ENCODE measurements at regions not wholly inside any gene's neighbourhood (a gene's known extent, or its start where the extent isn't known, plus 50 kb on each side); places are given as distances from the start of the nearest gene placed in this dataset.

DNA sequence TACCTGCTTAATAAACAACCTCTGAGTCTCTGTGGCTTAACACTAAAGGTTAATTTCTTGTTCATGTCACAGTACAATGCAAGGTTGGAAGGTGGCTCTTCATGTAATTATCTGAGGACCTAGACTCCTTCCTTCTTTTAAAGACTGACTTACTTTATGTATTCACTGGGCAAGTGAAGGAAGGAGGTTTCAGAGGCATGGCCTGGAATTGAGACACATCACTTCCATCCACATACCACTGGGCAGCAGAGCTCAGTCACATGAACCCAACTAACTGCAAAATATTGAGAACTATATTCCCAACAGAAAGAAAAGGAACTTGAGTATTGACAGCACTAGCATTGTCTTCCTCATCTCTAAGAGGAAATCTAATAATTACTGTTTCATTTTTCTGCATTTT, 57.5 kb upstream of the FN1 start:
- H3K27me3 ChIP-seq (ENCODE audit: control insufficient read depth, insufficient read depth, low read length), result no peaks in the 10 kb centered on the region
- H3K27ac ChIP-seq (ENCODE audit: low read length), result no peak overlapping the region
- TF ChIP-seq, protein P1, sequence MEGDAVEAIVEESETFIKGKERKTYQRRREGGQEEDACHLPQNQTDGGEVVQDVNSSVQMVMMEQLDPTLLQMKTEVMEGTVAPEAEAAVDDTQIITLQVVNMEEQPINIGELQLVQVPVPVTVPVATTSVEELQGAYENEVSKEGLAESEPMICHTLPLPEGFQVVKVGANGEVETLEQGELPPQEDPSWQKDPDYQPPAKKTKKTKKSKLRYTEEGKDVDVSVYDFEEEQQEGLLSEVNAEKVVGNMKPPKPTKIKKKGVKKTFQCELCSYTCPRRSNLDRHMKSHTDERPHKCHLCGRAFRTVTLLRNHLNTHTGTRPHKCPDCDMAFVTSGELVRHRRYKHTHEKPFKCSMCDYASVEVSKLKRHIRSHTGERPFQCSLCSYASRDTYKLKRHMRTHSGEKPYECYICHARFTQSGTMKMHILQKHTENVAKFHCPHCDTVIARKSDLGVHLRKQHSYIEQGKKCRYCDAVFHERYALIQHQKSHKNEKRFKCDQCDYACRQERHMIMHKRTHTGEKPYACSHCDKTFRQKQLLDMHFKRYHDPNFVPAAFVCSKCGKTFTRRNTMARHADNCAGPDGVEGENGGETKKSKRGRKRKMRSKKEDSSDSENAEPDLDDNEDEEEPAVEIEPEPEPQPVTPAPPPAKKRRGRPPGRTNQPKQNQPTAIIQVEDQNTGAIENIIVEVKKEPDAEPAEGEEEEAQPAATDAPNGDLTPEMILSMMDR (IDR thresholded peaks at IDR 0.05), result no peak
- TF ChIP-seq SIN3A (IDR thresholded peaks at IDR 0.05; ENCODE audit: borderline replicate concordance, insufficient read depth, low read depth, low read length) (no peak), POLR2AphosphoS5 (IDR thresholded peaks at IDR 0.05; ENCODE audit: low read depth, low read length) (no peak), TCF7L2 (IDR thresholded peaks at IDR 0.05; ENCODE audit: low read depth, low read length) (no peak)
- TF ChIP-seq, protein P2, sequence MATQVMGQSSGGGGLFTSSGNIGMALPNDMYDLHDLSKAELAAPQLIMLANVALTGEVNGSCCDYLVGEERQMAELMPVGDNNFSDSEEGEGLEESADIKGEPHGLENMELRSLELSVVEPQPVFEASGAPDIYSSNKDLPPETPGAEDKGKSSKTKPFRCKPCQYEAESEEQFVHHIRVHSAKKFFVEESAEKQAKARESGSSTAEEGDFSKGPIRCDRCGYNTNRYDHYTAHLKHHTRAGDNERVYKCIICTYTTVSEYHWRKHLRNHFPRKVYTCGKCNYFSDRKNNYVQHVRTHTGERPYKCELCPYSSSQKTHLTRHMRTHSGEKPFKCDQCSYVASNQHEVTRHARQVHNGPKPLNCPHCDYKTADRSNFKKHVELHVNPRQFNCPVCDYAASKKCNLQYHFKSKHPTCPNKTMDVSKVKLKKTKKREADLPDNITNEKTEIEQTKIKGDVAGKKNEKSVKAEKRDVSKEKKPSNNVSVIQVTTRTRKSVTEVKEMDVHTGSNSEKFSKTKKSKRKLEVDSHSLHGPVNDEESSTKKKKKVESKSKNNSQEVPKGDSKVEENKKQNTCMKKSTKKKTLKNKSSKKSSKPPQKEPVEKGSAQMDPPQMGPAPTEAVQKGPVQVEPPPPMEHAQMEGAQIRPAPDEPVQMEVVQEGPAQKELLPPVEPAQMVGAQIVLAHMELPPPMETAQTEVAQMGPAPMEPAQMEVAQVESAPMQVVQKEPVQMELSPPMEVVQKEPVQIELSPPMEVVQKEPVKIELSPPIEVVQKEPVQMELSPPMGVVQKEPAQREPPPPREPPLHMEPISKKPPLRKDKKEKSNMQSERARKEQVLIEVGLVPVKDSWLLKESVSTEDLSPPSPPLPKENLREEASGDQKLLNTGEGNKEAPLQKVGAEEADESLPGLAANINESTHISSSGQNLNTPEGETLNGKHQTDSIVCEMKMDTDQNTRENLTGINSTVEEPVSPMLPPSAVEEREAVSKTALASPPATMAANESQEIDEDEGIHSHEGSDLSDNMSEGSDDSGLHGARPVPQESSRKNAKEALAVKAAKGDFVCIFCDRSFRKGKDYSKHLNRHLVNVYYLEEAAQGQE (IDR thresholded peaks at IDR 0.05; ENCODE audit: insufficient read depth in 1 of 2, low read depth in 2 of 2, low read length in 1 of 2), result no peak
- ChIA-PET CTCF (no interaction called here), POLR2A (no interaction called here)
- H3K4me1 ChIP-seq (ENCODE audit: control insufficient read depth, insufficient read depth, low read length), result no peaks in the 10 kb centered on the region
- intact Hi-C loops (cut with micrococcal nuclease; ENCODE audit: unreplicated experiment), result no loop called here
- in situ Hi-C loops (cut with HindIII; ENCODE audit: low pct_unique_long_range_greater_than_20kb, low sequenced_read_pairs), result no loop called here
- no peaks in the 10 kb centered on the region for H3K9me3 ChIP-seq (ENCODE audit: control insufficient read depth, insufficient read depth, low read depth, low read length)
- BruUV-seq (replicated peaks), result no TSS peak
- ATAC-seq (no peak), DNase-seq (ENCODE audit: low read depth, low spot score) (no peak)
- no peak overlapping the region for H3K4me3 ChIP-seq (ENCODE audit: low read depth in 2 of 2, low read length in 2 of 2)
- H3K36me3 ChIP-seq (ENCODE audit: control insufficient read depth, insufficient read depth, low read length), result no peaks in the 10 kb centered on the region

DNA sequence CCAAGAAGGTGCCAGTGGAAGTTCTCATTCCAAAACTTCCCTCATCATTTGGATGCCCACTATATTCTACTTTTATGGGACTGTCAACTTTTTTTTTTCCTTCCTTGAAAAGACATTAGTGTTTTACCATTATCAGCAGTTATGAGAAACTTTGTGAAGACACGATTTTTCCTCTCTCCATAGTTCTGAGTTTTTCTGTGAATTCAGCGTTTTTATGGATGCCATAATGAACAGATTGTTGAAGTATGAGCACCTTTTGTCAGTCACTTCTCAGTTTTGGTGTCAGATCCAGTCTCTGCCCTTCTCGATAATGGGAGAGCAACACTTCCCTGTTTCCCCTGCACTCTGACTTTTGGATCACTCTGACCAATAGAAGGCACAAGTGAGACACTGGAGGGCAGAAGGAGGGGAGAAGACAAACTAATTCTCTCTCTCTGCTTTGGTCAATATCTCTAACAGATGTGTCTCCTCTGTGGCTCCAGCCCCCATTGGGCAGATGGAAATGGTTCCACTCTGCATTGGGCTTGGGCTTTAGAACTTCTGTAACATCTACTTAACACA, 53.5 kb upstream of the FN1 start:
- BruUV-seq (replicated peaks), result no TSS peak
- in situ Hi-C loops (cut with HindIII; ENCODE audit: low pct_unique_long_range_greater_than_20kb, low sequenced_read_pairs) (no loop called here), intact Hi-C loops (cut with micrococcal nuclease; ENCODE audit: unreplicated experiment) (no loop called here)
- Histone ChIP-seq H3K4me1 (ENCODE audit: control insufficient read depth, insufficient read depth, low read length) (no peaks in the 10 kb centered on the region), H3K4me3 (ENCODE audit: low read depth in 2 of 2, low read length in 2 of 2) (no peak overlapping the region), H3K27ac (ENCODE audit: low read length) (no peak overlapping the region), H3K9me3 (ENCODE audit: control insufficient read depth, insufficient read depth, low read depth, low read length) (no peaks in the 10 kb centered on the region), H3K36me3 (ENCODE audit: control insufficient read depth, insufficient read depth, low read length) (no peaks in the 10 kb centered on the region), H3K27me3 (ENCODE audit: control insufficient read depth, insufficient read depth, low read length) (no peaks in the 10 kb centered on the region)
- CTCF ChIA-PET, result no interaction called here
- TF ChIP-seq POLR2AphosphoS5 (IDR thresholded peaks at IDR 0.05; ENCODE audit: low read depth, low read length), result no peak
- no peak for TF ChIP-seq TCF7L2 (IDR thresholded peaks at IDR 0.05; ENCODE audit: low read depth, low read length)
- TF ChIP-seq, protein P1 (IDR thresholded peaks at IDR 0.05), result no peak
- TF ChIP-seq, protein P2 (IDR thresholded peaks at IDR 0.05; ENCODE audit: insufficient read depth in 1 of 2, low read depth in 2 of 2, low read length in 1 of 2), result no peak
- no peak for TF ChIP-seq SIN3A (IDR thresholded peaks at IDR 0.05; ENCODE audit: borderline replicate concordance, insufficient read depth, low read depth, low read length)
- ATAC-seq (no peak), DNase-seq (ENCODE audit: low read depth, low spot score) (no peak)
- POLR2A ChIA-PET, result no interaction called here
